ENCODE measurements at regions not wholly inside any gene's neighbourhood (a gene's known extent, or its start where the extent isn't known, plus 50 kb on each side); places are given as distances from the start of the nearest gene placed in this dataset.
A peak's percentile ranks its signal among the peaks of the same experiment; 100 is the strongest.

GRCh38 chr7:112556633-112557032 lies 75.8 kb downstream of the LSMEM1 start:
- ATAC-seq (no peak), FAIRE-seq (no peak), DNase-seq (ENCODE audit: extremely low read depth in 1 of 4, low spot score in 3 of 4) (no peak)
- CTCF ChIA-PET (ENCODE audit: low intra/inter-chr PET ratio): no interaction called here
- Histone ChIP-seq H3K4me3 (no peak overlapping the region), H3K79me2 (ENCODE audit: control insufficient read depth, insufficient read depth, low read length) (no peaks in the 10 kb centered on the region), H3K36me3 (ENCODE audit: control insufficient read depth, insufficient read depth, low read length) (no peaks in the 10 kb centered on the region), H3K9ac (ENCODE audit: insufficient read depth in 1 of 2, low read depth in 2 of 2, low read length in 2 of 2) (no peak overlapping the region), H3K9me1 (ENCODE audit: control insufficient read depth, insufficient read depth, low read length) (no peaks in the 10 kb centered on the region), H3K4me1 (replicated peaks in 1 of 2; ENCODE audit: control insufficient read depth in 2 of 2, insufficient read depth in 2 of 2, low read length in 2 of 2) (no peaks in the 10 kb centered on the region), H3K4me2 (ENCODE audit: insufficient read depth, low read length) (no peak overlapping the region), H2AFZ (ENCODE audit: low read depth, low read length) (no peak overlapping the region), H3K9me3 (replicated peaks; ENCODE audit: control insufficient read depth, insufficient read depth, low read depth, low read length) (no peaks in the 10 kb centered on the region), H4K20me1 (replicated peaks; ENCODE audit: control insufficient read depth, insufficient read depth, low read length) (no peaks in the 10 kb centered on the region), H3K27ac (ENCODE audit: extremely low read depth, low read depth, low read length) (no peak overlapping the region), H3K27me3 (ENCODE audit: control insufficient read depth in 2 of 2, insufficient read depth in 2 of 2, low read length in 2 of 2) (no peaks in the 10 kb centered on the region; a peak in 1 of 5 replicates)
- intact Hi-C loops (cut with micrococcal nuclease) (no loop called here), in situ Hi-C loops (cut with MboI) (no loop called here)
- TF ChIP-seq JUNB (CRISPR knock-in tag; conservative IDR thresholded peaks at IDR 0.05) (no peak), SPI1 (IDR thresholded peaks at IDR 0.05; ENCODE audit: borderline replicate concordance, low read depth, low read length) (peak; percentile 98), NFE2L1 (tag; IDR thresholded peaks at IDR 0.05; ENCODE audit: borderline replicate concordance, low read depth) (no peak), ZNF133 (CRISPR knock-in tag; IDR thresholded peaks at IDR 0.05) (no peak)
- TF ChIP-seq, protein P1, sequence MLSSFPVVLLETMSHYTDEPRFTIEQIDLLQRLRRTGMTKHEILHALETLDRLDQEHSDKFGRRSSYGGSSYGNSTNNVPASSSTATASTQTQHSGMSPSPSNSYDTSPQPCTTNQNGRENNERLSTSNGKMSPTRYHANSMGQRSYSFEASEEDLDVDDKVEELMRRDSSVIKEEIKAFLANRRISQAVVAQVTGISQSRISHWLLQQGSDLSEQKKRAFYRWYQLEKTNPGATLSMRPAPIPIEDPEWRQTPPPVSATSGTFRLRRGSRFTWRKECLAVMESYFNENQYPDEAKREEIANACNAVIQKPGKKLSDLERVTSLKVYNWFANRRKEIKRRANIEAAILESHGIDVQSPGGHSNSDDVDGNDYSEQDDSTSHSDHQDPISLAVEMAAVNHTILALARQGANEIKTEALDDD (IDR thresholded peaks at IDR 0.05): peak; percentile 13; the same call in 1 of the 2 replicates
- TF ChIP-seq, protein P2, sequence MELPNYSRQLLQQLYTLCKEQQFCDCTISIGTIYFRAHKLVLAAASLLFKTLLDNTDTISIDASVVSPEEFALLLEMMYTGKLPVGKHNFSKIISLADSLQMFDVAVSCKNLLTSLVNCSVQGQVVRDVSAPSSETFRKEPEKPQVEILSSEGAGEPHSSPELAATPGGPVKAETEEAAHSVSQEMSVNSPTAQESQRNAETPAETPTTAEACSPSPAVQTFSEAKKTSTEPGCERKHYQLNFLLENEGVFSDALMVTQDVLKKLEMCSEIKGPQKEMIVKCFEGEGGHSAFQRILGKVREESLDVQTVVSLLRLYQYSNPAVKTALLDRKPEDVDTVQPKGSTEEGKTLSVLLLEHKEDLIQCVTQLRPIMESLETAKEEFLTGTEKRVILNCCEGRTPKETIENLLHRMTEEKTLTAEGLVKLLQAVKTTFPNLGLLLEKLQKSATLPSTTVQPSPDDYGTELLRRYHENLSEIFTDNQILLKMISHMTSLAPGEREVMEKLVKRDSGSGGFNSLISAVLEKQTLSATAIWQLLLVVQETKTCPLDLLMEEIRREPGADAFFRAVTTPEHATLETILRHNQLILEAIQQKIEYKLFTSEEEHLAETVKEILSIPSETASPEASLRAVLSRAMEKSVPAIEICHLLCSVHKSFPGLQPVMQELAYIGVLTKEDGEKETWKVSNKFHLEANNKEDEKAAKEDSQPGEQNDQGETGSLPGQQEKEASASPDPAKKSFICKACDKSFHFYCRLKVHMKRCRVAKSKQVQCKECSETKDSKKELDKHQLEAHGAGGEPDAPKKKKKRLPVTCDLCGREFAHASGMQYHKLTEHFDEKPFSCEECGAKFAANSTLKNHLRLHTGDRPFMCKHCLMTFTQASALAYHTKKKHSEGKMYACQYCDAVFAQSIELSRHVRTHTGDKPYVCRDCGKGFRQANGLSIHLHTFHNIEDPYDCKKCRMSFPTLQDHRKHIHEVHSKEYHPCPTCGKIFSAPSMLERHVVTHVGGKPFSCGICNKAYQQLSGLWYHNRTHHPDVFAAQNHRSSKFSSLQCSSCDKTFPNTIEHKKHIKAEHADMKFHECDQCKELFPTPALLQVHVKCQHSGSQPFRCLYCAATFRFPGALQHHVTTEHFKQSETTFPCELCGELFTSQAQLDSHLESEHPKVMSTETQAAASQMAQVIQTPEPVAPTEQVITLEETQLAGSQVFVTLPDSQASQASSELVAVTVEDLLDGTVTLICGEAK (IDR thresholded peaks at IDR 0.05): peak; percentile 80
- TF ChIP-seq, protein P2 (CRISPR knock-in tag; IDR thresholded peaks at IDR 0.05): peak; percentile 74; the same call in 1 of the 2 replicates
- POLR2A ChIA-PET: no interaction called here
- WGBS (ENCODE audit: insufficient coverage, low coverage, missing lambda C conversion rate): 0% methylated on average over 1 of the region's 1 CpG
- BruUV-seq (replicated peaks): no TSS peak
